GM10248 (cell line): ENCODE measurements at regions not wholly inside any gene's neighbourhood (a gene's known extent, or its start where the extent isn't known, plus 50 kb on each side); places are given as distances from the start of the nearest gene placed in this dataset.
"Not testable (repeated sequence)": the region's sequence is repeated elsewhere in the genome, so short reads cannot be mapped to it uniquely, and the experiment has no call there.

Experiments used
- CTCF ChIA-PET: fragments of 300-600 bp; sonication (Branson Sonifier 250); formaldehyde crosslinking; extraction: SDS; loops from one replicate; lab custom pipeline; 2021; ENCODE audit warnings: antibody characterized with exemption; lab: Yijun Ruan, JAX
- POLR2A ChIA-PET: fragments of 350-650 bp; sonication (Branson Sonifier 250); formaldehyde crosslinking; extraction: SDS; loops from one replicate; lab custom pipeline; 2020; ENCODE audit warnings: antibody characterized with exemption; lab: Yijun Ruan, JAX
- DNase-seq: peaks from one replicate; pipeline ENCODE4 v3.0.0; 2012; ENCODE audit errors: extremely low spot score
- CTCF ChIP-seq: IDR thresholded peaks from 2 replicates; pipeline ENCODE4 v1.5.1; 2012; ENCODE audit warnings: mild to moderate bottlenecking, low read depth; ENCODE audit errors: extremely low read depth, missing control alignments, control extremely low read depth

GRCh38 chr2:193141998-193142397 is 947.3 kb upstream of the TMEFF2 start:
- no peak for TF ChIP-seq CTCF
- DNase-seq, result no peak
- CTCF ChIA-PET, result no interaction called here
- POLR2A ChIA-PET, result no interaction called here

- DNase-seq, CTCF ChIA-PET, POLR2A ChIA-PET: not testable (repeated sequence)
These were observed 946.2 kb upstream of the TMEFF2 start for GRCh38 chr2:193140895-193141294.

GRCh38 chr2:193124815-193125214 is 930.1 kb upstream of the TMEFF2 start:
- CTCF ChIA-PET, result no interaction called here

GRCh38 chr2:193114827-193115226 is 920.1 kb upstream of the TMEFF2 start:
- CTCF ChIA-PET, result no interaction called here

More at GRCh38 chr2:193124815-193125214, 930.1 kb upstream of the TMEFF2 start:
- no peak for TF ChIP-seq CTCF
- POLR2A ChIA-PET, result no interaction called here
- DNase-seq, result no peak

GRCh38 chr2:193112986-193113385 is 918.3 kb upstream of the TMEFF2 start:
- no peak for TF ChIP-seq CTCF
- CTCF ChIA-PET, result no interaction called here
- no peak for DNase-seq
- POLR2A ChIA-PET, result no interaction called here

More at GRCh38 chr2:193114827-193115226, 920.1 kb upstream of the TMEFF2 start:
- POLR2A ChIA-PET, result no interaction called here
- TF ChIP-seq CTCF, result no peak
- DNase-seq, result no peak

GRCh38 chr2:193103064-193103463 is 908.3 kb upstream of the TMEFF2 start:
- no peak for DNase-seq
- ChIA-PET CTCF (no interaction called here), POLR2A (no interaction called here)
- no peak for TF ChIP-seq CTCF

- POLR2A ChIA-PET, result no interaction called here
- TF ChIP-seq CTCF, result no peak
- DNase-seq, result no peak
- CTCF ChIA-PET, result interaction anchor here (1.4 kb wide), 1 partner anchor 16 kb away, joined by 3 read pairs; no protein-coding TSS in a partner anchor
These were observed 906.9 kb upstream of the TMEFF2 start for GRCh38 chr2:193101591-193101990.
